Myocyte (in vitro differentiated cells): ENCODE measurements at regions not wholly inside any gene's neighbourhood (a gene's known extent, or its start where the extent isn't known, plus 50 kb on each side); places are given as distances from the start of the nearest gene placed in this dataset.
"Not testable (repeated sequence)": the region's sequence is repeated elsewhere in the genome, so short reads cannot be mapped to it uniquely, and the experiment has no call there.

Experiments used
- DNase-seq: peaks from one replicate; pipeline ENCODE4 v3.0.0-alpha.2; 2012; ENCODE audit warnings: low read depth

DNA sequence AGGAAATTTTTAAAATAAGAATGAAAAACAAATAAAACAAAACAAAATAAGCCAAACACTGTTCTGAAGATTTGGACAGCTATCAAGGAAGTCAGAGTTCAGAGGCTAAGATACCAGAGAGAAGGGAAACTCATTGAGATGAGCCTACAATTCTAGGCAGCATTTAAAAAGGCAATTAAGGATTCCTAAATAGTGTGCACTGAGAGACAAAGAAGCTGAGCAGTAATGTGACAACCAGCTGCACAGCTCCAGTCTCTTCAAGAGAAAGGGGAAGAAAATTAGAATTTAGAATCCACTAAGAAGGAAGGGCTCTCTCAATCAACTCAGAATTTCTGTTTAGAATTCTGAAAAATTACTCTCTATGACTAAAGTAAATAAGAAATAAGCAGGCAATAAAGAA, 246.7 kb upstream of the COX7C start:
- no peak for DNase-seq

DNA sequence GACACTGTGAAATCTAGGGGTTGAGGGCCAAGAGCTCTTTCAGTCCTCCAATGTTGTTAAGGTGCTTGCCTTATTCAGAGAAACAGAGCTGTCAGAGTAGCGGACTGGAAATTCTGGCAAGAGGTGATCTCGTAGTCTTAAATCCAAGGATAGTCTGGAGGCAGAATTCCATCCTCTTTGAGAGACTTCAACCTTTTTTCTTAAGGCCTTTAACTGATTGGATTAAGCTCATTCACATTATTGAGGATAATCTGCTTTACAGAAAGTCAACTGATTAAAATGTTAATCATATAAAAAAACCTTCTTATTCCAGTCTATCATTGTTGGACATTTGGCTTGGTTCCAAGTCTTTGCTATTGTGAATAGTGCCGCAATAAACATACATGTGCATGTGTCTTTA, 243.1 kb upstream of the COX7C start:
- DNase-seq: no peak

DNA sequence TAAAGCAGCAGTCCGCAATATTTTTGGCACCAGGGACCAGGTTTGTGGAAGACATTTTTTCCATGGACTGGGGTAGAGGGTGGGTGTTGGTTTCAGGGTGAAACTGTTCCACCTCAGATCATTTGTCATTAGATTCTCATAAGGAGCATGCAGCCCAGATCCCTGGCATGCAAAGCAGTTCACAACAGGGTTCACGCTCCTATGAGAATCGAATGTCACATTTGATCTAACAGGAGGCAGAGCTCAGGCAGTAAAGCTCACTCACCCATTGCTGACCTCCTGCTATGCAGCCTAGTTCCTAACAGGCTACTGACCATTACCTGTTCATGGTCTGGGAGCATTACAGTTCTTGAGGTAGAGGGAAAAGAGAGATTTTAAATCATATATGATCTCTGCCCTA, 241.5 kb upstream of the COX7C start:
- no peak for DNase-seq

DNA sequence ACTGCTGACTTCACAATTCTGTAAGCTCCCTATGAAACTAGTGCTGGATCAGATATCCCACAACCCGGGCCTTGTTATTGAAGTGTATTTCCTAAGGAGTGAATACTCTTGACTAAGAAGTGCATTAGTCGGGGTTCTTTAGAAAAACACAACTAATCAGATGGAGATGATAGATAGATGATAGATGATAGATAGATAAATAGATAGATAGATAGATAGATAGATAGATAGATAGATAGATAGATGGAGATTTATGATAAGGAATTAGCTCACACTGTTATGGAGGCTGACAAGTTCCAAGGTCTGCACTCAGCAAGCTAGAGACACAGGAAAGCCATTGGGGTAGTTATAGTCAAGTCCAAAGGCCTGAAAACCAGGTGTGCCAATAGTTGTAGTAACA, 214.6 kb upstream of the COX7C start:
- no peak for DNase-seq

DNA sequence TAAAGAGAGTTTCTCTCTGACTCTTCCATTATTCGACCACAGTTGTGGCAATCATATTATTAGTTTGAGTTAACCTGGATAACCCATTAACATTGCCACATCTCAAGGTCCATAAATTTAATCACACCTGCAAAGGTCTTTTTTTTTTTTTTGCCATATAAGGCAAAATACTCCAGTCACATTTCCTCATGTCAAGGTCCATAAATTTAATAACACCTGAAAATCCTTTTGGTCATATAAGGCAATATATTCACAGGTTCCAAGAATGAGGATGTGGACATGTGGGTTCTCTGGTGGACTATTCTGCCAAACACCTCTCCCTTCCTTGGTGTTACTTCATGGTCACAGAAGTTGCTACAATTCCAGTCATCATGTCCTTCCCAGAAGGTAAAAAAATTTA, 213.5 kb upstream of the COX7C start:
- no peak for DNase-seq

DNA sequence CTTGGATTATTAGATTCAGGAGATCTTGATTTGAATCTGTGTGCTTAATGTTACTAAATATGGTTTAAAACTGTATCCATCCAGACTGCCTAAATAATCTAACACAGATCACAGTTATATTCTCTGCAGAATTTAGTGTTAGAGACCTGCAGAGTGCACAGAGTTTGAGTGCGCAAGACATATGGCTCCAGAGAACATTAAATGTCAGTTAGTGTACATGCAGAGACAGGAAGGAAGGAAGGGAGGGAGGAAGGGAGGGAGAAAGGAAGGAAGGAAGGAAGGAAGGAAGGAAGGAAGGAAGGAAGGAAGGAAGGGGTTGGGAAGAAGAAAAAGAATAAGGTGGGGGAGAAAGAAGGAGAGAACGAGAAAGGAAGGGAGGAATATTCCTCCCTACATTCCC, 210.0 kb upstream of the COX7C start:
- no peak for DNase-seq

DNA sequence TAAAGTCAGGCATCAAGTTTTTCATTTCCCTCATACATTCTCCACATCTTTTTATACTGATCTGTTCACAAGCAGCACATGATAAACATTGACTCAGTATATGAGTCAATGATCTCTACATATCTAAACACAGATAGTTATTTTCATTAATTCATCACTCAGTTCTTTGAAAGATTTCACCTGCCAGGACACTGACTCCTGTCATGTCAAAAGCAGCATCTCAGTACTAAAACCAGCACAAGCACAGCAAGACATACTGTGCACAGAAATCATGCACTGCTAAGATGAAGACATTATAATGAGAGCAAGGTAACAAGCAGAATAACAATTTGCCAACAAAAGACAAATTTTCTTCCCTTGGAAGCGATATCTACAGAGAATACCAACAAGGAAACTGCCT, 206.1 kb upstream of the COX7C start:
- DNase-seq: no peak

DNA sequence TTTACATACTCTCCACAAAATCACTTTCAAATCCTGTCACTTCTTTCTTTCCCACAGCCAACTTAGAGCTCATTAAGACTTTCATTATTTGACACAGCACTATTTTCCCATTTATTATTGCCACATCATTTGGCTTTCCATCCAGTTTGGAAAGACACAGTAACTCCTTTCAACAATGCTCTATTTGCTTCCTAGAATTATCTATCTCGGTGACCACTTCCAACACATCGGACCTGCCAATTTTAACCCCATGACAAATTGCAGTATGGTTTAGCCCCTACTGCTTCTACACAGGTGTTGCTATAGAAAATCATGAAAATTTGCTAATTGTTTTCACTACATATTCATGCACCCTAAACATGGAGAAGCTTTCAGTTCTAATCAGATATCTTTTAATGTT, 190.6 kb upstream of the COX7C start:
- DNase-seq: no peak

DNA sequence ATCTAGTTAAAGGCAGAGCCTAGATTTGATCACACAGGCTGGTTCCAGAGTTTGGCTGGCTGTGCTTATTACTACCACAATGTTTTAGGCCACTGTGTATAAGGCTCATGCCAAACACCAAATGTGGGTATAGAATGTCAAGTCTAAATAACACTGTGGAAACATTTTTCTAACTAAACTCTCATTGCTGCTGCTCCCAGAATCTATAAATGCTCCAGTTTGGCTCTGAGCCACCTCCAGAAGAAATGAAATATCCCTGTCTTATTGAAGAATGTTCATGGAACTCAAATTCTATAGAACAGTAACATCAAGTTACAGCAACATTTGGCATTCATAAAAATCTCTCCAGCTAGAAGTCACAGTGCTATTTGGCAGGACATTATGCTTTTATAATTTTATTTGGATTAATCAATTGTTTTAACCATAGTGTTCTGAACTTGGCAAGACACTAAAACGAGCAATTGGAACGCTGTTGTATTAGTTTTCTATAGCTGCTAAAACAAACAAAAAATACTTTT, 178.1 kb upstream of the COX7C start:
- DNase-seq: no peak

DNA sequence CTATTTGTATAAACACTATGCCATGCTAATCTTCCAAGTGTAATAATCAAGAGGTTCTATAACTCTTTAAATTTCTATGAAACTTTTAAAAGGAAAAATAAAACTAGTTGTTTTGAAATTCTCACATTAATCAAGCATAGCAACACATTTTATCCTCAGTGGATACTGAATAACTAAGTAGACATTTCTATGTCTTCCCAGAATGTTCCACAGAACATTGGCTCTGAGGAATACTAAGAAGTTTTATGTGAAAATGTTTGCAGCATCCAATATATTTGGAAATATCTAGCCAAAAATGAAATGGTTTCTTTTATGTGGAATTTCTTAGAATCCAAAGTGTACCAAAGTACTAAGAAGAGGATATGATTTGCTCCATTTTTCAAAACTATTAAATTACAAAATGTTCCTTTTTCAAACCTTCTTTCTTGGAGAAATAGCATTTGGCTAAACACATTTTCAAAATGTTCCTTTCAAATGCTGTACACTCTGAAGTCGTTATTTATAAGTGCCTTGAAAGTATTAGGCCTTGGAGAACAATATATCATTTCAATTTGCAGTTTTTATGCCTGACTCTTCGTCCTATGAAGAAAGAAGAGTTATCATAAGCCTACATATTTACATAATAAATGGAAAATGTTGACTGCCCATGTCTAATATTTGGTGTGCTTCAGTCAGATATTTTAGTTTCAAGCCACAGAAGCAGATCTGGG, 175.6 kb upstream of the COX7C start:
- no peak for DNase-seq

DNA sequence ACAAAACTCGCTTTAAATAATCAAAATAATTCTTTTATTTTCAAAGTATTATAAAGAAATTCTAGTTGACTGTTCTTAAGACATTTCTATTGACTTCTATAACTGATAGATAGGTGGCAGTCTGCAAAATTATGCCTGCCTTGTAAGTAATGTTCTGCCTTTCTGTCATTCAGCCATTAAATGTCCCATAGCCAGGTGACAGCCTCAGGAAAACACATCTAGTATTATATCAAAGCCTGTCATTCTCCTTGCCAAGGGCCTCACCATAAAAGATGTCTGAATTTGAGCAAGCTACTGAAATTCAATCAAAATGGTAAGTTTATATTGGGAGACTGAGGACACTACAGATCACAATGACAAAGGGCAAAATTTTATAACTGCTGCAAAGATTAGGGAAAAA, 170.4 kb upstream of the COX7C start:
- no peak for DNase-seq

DNA sequence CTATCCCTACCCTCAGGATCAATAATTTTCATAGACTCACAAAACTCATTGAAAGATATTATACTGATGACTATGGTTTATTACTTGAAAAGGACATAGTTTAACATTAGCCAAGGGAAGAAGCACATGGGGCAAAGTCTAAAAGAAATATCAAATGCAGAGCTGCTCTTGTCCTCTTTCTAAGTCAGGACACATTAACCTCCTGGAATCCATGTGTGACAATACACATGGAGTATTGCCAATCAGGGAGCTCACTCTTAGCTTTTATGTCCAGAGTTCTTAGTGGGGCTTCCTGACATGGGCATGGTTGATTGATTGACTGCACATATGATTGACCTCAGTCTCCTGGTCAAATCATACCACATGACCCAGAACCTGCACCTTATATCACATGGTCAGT, 165.5 kb upstream of the COX7C start:
- no peak for DNase-seq

DNA sequence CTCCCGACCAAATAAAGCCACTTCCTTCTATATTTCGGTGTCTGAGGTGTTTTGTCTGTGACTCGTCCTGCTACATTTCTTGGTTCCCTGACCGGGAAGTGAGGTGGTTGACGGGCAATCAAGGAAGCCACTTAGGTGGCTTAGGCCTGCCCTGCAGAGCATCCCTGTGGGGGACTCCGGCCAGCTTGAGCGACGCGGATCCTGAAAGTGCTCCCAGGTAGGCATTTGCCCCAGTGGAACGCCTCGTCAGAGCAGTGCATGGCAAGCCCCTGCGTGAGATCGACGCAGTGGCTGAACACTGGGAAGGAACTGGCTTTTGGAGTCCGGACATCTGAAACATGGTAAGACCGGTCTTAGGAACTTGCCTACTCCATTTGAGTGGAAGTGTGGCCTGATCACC, 157.2 kb upstream of the COX7C start:
- DNase-seq: no peak

DNA sequence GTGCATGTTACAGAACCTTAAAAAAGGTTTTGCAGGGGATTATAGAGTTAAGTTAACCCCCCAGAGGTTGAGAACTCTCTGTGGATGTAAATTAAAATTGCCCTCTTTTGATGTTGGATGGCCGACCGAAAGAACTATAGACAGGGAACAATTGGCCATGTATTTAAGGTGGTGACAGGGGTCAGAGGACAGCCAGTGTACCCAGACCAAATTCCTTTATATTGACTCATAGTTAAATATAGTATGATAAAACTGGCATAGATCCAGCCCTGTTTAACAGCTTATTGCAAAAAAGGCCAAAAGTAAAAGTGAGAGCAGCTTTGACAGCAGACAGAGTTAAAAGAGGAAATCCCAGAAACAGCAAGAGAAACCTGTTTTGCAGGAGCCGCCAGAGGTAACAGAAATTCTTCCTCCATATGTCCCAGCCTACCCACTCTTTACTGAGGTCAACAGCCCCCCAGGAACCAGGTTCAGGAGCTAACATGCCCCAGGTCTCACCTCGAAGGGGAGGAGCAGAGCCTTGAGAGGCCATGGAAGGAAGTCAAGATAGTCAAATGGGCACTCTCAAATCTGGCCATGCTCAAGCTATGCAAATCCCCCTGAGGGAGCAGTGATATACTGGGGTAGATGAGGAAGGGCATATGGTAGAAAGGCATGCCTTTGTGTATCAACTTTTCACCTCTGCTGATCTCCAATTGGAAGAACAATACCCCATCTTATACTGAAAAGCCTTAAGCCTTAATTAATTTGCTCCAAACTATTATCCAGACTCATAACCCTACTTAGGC, 156.4 kb upstream of the COX7C start:
- no peak for DNase-seq

DNA sequence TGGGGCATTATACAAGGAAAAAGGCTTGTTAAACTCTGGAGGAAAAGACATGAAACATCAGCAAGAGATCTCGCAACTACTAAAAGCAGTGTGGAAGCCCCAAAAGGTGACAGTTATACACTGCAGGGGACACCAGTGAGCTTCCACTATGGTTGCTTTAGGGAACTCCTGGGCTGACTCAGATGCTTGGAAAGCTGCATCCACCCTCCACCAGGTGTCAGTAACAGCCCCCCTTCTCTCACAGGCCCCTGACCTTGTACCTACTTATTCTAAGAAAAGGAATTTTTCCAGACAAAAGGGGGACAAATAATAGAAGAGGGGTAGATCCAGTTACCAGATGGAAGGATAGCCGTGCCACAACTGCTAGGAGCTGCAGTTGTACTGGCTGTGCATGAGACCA, 154.4 kb upstream of the COX7C start:
- DNase-seq: no peak

DNA sequence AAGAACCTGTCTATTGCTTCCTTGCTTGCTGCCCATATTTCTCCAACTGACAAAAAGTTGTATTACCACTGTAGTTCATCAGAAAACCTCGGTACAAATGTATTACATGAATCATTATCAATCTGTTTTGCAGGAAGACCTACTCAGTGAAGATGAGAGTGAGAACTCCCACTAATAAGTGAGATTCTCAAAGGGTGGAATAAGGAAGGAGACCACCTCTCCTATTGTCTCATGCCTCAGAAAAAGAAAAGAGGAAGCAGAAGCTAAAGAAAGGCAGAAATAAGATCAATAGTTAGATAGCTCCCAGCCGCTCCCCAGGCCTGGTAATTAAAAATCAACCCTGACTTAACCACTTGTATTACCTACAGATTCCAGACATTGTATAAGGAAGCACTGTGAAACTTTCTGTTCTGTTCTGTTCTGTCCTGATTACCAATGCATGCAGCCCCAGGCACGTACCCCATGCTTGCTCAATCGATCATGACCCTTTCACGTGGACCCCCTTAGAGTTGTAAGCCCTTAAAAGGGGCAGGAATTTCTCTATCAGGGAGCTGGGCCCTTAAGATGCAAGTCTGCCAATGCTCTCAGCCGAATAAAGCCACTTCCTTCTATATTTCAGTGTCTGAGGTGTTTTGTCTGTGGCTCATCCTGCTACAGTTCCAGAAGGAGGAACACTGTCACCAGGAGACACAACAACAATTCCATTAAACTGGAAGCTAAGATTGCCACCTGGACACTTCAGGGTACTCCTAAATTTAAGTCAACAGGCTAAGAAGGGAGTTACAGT, 152.5 kb upstream of the COX7C start:
- DNase-seq: no peak

DNA sequence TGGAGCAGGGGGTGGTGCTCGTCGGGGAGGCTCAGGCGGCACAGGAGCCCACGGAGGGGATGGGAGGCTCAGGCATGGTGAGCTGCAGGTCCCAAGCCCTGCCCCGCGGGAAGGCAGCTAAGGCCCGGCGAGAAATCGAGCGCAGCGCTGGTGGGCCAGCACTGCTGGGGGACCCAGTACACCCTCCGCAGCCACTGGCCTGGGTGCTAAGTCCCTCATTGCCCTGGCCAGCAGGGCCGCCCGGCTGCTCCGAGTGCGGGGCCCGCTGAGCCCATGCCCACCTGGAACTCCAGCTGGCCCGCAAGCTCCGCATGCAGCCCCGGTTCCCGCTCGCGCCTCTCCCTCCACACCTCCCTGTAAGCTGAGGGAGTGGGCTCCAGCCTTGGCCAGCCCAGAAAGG, 151.0 kb upstream of the COX7C start:
- DNase-seq: not testable (repeated sequence)

DNA sequence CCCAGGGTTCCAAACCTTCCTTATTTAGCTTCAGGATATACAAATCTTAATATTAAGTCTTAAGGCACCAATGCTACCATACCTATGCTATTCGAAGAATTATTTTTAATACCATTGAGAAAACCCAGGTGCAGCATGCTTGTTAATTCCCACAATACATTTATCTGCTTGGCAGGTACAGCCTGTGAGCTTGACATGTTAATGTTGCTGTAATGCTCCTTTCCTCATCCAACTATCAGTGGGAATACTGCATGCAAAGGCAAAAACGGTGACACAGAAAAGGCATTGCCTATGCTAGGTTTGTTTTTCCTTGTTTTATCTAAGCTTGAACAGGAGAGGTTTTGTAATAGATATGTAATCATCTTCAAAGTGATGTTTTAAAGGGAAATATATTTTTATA, 135.7 kb upstream of the COX7C start:
- no peak for DNase-seq

DNA sequence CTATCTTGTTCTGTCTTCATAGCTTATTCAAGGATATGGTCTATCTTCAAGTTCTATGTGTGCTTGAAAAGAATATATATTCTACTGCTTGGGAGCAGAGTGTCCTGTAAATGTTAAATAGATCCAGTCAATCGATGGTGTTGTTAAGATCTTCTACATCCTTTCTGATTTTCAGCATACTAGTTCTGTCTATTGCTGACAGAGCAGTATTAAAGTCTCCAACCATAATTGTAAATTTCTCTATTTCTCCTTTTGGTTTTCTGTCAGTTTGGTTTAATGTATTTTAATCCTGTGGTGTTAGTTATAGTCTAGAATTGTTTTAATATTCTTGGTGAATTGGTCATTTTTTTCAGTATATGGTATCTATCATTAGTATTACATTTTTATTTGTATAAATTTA, 124.0 kb upstream of the COX7C start:
- DNase-seq: no peak

DNA sequence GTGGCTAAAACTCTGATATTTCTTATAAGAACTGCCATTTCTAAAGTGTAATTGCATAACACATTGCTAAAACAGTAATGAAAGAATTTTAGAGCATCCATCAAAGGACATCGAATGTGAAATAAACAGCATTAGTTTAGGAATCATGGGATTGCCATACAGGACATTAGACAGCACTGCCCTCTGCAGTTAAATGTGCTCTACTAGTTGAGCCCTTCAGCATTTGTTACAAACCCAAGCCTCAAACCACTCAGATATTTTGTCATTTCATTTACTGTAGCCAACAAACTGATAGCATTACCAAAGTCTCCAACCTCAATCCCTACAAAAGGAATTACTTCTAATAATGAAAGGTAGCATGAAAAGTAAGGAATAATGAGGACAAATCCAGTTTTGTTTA, 116.8 kb upstream of the COX7C start:
- no peak for DNase-seq

DNA sequence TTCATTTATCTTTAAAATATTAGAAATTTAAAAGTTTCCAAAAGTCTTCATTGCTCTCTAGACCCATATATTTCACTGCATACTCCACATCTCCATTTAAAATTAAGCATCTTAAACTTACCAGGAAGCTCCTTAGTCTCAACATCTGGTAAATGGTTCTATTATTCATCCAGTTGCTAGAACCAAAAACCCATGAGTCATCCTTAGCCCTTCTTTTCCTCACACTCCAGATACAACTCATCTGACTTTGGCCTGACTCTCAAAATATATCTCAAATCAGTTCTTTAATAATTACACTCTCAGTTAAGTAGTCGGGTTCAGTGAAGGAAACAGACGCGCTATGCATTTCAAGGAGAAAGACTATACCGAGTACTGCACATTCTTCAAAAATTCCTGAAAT, 110.2 kb upstream of the COX7C start:
- DNase-seq: no peak

DNA sequence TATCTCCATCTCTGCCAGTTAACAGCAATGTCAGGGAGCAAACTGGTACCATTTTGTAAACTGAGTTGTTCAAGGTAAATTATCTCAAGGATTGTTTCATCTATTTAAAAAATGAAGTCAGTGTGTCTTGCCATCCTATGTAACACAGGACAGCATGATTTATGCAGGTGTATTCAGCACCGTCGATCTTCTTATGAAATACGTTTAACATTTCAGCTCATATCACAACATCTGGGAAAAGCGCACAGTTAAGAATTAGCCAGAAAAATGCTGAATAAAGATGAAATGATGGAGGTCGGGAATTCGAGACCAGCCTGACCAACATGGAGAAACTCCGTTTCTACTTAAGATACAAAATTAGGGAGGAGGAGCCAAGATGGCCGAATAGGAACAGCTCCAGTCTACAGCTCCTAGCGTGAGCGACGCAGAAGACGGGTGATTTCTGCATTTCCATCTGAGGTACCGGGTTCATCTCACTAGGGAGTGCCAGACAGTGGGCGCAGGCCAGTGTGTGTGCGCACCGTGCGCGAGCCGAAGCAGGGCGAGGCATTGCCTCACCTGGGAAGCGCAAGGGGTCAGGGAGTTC, 107.3 kb upstream of the COX7C start:
- DNase-seq: not testable (repeated sequence)
